Myocyte (in vitro differentiated cells): ENCODE measurements at regions not wholly inside any gene's neighbourhood (a gene's known extent, or its start where the extent isn't known, plus 50 kb on each side); places are given as distances from the start of the nearest gene placed in this dataset.
"Not testable (repeated sequence)": the region's sequence is repeated elsewhere in the genome, so short reads cannot be mapped to it uniquely, and the experiment has no call there.

ENCODE experiments used
- DNase-seq: peaks from one replicate; pipeline ENCODE4 v3.0.0-alpha.2; 2012; ENCODE audit warnings: low read depth

DNA sequence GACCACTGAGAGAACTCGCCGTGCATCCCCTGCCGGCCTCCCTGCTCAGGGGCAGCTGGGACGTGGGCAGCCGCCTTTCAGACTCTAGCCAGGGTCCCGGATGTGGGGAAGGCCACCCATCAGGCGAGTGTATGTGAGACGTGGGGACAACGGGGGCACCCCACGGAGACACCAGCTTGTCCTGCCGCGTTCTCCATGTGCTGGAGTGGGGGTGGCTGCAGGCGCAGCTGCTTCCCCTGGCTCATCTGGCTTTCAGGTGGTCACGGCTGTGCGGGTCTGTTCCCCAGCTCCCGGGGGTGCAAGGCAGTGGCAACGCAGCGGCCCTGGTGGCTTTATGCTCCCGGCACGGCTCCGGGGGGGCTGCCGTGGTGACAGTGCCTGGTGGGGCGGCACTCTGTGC, 4427.5 kb upstream of the TPTE start:
- DNase-seq = not testable (repeated sequence)

DNA sequence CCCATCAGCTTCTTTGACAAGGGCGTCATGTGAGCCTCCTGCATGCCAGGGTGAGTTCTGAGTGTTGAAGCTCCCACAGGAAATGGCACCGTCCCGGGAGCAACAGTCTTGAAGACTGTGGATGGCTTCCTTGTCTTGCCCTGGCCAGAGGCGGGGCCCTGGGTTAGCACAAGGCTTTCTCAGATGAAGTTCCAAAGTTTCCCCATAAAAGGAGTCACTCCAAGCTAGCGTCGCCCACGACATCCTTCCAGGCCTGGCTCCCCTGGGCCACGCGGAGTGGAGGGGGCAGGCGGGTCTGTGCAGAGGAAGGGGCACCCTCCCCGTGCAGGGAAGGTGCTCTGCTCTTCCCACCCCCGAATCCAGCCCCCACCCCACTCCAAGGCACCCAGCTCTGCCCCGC, 4426.1 kb upstream of the TPTE start:
- not testable (repeated sequence) for DNase-seq

DNA sequence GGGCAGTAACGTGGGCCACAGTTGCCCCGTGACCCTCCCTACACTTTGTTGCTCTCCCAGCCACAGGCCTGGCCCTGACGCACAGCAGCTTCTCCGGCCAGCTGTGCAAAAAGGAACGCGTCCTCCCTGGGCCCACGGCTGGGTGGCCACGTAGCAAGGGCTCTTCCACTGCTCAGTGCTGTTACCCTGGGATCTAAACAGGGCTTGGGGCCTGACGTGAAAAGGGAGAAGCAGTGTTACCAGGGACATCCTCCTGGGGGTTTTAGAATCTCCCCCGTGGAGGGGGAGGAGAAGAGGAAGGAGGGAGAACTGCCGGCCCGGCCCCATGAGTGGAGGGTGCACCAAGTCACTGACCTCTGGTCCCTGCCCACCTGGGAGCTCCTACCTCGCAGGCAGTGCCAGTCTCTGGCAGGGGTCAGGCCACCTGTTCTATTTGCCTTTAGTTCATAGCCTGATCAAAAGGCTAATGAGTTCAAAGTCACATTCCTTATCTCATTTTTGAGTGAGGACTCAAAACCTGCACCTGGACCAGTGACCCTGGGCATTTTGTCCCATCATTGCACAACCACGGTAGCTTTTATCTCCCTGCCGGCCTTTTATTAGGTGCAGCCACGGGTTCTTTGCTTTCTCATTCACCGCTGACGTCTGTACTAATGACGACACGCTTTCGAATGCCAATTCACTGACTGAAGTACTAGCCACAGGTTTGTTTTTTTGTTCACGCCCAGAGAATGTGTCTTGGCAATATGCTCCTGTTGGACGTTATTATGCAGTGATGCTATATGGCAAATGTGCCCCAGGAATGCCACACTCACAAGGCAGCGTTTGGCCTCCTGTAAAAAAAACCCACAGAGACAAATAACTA, 4424.6 kb upstream of the TPTE start:
- not testable (repeated sequence) for DNase-seq

DNA sequence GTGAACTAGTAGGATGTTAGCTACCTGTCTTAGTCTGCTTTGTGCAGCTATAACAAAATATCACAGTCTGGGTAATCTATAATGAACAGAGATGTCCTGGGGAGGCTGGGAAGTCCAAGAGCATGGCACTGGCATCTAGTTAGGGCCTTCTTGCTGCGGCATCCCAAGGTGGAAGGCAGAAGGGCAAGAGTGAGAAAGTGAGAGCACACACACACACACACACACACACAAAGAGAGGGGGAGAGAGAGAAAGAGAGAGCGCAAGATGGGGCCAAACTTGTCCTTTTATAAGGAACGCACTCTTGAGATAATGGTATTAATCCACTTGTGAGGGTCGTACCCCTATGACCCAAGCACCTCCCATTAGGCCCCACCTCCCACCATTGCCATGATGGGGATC, 4423.6 kb upstream of the TPTE start:
- DNase-seq = not testable (repeated sequence)

DNA sequence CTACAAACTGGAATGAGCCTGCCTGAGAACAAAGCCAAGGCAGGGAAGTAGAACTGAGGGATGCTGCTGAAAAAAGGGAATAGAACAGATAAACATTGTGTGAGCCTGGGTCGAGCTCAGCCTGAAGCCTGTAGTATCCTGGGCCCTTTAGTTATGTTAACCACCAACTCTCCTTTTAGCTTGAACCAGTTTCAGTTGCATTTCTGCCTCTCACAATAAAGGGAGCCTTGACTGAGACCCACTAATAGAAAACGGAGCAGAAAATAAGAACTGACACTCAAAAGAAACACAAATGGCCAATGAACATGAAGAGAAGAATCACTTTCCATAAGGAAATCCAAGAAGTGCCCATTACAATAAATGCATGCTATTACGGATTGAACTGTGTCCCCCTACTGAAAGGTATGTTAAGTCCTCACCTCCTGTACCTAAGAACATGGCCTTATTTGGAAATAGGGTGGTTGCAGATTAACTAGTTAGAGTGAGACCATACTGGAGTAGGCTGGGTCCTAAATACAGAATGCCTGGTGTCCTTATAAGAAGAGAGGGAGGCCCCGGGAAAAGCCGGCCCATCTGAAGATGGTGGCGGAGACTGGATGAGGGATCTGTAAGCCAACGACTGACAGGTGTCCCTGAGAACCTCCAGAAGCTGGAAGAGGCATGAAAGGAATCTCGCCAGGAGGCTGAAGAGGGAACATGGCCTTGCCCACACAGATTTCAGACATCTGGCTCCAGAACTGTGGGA, 4423.0 kb upstream of the TPTE start:
- not testable (repeated sequence) for DNase-seq

DNA sequence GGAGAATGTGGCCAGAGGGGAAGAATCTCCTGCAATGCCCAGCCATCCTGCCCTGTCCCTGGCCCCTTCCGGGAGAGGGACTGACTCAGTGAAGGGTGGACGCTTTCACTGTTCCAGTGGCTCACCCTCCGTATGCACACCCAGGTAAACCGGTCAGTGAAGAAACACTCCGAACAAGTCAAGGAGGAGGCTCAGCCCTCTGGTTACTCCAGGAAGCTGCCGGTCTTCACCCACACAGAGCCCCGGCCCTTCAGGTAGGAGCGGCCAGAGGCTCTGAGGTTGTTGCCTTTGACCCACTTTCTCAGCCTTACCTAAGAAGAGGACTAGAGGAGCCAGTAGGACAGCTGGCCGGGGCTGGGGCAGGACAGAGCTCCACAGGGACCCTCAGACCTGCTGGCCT, 4419.8 kb upstream of the TPTE start:
- not testable (repeated sequence) for DNase-seq

DNA sequence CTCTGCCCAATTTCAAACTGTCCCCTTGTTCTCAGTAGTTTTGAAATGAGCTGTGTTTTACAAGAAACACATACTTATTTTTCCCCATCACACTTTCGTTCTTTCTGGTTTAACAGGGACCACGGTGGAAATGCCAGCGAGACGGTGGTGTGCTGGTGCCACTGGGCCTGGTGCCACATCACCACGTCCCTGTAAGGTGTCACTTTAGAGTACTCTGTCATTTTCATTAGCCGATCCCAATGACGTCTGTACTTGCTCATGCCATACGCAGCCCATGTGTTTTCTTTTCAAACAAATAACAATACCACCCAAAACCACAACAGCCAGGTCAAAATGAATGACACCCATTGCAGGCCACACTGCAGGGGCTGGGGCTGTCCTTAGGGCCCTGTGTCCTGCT, 4416.8 kb upstream of the TPTE start:
- DNase-seq = not testable (repeated sequence)

DNA sequence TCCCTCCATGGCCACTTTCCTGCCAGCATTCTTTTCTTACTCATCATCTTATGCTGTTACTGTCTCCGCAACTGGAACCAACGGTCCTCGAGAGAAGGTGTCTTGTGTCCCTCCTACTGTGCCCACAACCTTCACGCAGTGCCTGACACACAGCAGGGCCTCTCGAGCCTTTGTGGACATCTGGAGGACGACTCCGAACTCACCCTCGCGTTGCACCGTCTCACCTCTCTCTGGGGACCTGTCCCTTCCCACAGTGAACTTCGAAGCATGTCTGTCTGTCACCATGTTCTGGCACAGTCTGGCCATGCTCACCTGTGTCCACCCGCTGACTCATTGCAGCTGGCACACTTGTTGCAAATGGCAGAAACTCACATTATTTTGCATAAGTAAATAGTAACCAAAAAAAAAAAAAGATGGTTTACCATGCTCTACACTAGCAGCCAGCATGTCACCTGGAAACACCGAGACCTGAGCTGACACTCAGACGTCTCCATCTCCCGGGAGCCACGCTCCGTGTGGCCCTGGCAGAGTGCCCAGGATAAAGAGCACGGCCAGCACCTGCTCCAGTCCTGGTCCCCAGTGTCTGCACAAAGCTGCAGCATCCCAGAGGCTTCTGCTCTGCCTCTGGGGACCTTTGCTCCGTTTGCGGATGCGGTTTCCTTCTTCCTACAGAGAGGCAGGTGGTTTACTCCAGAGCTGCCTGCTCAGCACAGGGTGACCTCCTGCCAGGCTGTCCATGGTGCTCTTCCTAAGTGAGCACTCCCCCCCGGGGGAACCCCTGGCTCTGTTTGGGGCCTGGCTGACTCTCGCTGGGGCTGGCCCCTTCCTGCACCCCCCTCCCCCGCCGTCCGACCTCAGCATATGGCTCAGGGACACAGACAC, 4414.5 kb upstream of the TPTE start:
- DNase-seq = not testable (repeated sequence)

DNA sequence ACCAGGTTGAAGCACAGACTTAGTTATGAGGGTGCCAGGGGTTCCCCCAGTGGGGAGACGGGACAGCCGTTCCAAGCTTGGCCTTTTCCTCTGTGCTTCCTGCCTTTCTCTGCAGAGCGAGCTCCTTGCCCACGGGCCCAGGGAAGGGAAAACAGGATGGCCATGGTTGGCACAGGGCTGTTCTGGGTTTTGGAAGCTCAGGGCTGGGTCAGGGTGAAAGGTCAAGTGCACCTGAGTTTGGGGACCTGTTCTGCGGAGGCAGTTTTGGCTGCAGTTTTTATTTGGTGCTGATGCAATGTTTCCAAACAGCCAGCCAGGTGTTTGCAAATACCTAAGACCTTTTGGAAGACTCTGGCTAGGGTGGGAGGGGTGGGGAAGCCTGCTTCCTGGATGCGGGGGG, 4412.5 kb upstream of the TPTE start:
- not testable (repeated sequence) for DNase-seq

DNA sequence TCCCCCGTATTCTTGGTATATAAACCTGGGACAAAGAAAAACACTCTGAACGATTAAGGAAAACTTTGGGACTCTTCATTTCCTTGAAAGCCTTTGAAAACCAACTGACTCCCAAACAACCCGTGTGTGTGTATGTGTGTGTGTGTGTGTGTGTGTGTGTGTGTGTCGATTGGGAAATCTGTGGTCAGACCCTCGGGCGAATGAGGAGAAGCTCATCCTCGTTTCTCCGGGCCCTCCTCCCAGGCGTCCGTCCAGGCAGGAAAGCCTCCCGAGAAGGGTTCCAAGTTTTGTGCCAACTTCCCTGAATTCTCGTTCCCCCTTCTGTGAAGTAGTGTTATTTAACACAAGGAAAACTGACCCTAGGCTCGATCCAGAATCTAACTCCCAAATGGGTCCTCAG, 4411.6 kb upstream of the TPTE start:
- DNase-seq = peak; percentile 68

DNA sequence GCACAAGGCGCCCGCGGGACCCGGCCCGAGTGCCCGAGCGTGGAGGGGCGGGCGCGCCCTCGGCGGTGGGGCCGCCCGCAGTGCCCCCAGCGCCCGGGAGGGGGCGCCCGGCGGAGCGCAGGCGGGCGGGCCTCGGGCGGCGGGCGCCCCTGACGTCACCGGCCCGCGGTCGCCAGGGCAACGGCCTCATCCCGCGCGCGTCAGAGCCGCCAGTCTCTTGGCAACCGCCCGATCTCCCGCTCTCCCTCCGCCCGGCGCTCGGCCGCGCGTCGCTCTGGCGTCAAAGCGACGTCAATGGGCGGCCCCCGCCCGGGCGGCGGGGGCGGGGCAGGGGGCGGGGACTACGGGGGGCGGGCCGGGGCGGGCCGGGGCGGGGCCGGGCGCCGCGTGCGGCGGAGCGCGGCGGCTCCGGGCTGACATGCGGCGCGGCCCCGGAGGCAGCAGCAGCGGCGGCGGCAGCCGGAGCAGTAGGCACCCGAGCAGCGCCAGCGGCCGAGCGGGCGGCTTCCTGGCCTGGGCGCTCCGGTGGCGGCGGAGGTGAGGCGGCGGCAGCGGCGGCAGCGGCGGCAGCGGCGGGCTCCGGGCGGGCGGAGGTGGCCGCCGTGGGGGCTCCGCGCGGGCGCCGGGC, 4410.6 kb upstream of the TPTE start:
- DNase-seq = not testable (repeated sequence)

DNA sequence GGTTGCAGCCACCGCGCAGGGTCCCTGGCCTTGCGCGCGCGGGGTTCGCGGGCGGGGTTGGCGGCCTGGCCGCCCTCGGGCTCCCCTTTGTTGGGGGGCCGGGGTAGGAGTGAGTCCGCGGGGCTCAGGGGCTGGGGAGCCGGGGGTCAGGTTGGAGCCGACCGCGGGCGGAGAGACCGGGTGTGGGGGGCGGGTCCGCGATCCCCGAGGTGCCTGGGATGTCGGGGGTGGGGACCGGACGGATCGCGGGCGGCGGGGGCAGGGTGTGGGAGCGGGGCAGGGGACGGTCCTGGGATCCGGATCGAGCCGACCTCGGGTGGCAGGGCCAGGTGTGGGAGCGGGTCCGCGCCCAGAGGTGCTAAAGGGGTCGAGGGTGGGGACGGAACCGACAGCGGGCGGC, 4410.0 kb upstream of the TPTE start:
- DNase-seq = not testable (repeated sequence)

DNA sequence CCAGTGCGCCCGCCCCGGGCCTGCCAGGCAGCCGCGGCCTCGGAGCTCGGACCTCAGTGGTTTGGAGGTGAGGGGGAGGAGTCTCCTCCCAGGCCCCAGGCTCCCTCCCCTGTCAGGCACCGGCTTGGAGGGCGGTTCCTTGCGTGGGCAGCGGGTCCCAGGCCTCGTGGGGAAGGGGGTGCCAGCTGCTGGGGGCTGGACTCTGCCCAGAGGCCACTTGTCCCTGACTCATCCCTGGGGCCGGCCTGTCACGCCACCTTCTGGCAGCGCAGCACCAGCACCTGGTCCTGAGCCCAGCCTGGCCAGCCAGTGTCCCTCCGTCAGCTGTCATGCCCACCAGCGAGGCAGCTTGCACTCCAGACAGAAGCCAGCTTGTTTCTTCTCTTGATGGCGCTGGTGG, 4403.0 kb upstream of the TPTE start:
- not testable (repeated sequence) for DNase-seq

DNA sequence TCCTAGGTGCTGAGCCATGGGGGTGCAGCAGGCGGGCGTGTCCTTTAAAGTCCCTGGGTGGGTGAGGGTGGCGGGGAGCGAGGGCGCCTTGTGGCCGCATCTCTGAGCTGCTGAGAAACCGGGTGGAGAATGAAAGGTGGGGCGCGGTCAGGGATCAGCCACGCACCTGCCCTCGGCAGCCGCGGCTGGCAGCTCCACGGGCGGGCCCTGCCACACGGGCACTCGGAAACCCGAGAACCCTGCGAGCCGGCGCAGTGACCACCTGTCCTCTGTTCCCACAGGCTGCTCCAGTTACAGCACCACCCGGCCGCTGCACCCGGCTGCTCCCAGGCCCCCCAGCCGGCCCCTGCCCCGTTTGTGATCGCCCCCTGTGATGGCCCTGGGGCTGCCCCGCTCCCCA, 4400.5 kb upstream of the TPTE start:
- DNase-seq = not testable (repeated sequence)

DNA sequence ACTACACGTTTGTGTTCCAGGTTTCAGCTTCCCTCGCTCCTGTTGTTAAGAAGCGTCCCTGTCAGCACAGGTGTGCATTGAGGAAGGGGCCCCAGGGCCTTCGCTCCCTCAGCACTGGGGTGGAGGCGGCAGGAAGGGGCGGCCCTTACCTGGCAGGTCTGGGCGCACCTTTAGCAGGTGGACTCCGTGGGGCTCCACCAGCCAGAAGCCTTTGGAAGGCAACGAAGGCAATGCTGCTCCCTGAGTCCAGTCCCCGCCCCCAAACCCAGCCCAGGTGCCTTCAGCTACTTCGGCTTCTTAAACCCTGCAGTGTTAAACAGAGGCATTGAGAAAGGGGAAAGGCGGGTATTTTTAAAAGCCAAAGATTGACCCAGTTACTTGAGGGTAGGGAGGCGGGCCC, 4398.8 kb upstream of the TPTE start:
- not testable (repeated sequence) for DNase-seq

DNA sequence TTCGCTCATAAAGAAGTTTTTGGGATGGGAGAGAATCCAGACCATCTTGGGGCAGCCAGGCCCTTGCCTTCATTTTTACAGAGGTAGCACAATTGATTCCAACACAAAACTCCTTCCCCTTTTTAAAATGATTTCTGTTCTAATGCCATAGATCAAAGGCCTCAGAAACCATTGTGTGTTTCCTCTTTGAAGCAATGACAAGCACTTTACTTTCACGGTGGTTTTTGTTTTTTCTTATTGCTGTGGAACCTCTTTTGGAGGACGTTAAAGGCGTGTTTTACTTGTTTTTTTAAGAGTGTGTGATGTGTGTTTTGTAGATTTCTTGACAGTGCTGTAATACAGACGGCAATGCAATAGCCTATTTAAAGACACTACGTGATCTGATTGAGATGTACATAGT, 4398.2 kb upstream of the TPTE start:
- DNase-seq = not testable (repeated sequence)

DNA sequence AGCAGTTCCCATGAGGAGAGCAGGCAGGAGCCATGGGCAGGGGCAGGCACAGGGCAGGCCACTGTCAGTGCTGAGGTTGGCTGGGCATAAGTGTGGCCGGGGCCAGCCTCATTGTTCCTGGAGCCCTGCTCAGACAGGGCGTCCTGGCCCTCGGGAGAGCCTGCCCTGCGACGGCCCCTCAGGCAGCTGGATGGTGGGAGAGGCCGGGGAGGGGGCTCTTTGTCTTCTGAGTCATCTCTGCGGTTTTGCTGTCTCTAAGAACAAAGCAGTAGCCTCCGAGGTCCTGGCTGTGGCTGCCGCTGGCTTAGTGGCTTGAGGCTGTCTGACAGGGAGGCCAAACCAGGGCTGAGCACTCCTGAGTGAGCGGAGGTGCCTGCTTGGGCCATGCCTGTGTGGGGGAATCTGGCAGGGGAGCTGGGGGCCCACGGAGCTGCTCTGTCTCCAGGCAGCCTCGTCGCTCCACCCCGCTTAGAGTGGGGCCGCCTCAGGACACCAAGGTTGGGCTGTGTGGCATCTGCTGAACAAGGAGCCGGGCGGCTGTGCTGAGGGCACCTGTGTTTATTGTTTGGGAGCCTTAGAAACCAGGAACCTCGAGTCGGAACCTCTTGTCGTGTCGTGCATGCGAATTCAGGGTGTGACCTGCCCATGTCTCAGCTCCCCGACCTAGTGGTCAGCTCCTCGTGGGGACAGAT, 4395.7 kb upstream of the TPTE start:
- DNase-seq = peak; percentile 82

DNA sequence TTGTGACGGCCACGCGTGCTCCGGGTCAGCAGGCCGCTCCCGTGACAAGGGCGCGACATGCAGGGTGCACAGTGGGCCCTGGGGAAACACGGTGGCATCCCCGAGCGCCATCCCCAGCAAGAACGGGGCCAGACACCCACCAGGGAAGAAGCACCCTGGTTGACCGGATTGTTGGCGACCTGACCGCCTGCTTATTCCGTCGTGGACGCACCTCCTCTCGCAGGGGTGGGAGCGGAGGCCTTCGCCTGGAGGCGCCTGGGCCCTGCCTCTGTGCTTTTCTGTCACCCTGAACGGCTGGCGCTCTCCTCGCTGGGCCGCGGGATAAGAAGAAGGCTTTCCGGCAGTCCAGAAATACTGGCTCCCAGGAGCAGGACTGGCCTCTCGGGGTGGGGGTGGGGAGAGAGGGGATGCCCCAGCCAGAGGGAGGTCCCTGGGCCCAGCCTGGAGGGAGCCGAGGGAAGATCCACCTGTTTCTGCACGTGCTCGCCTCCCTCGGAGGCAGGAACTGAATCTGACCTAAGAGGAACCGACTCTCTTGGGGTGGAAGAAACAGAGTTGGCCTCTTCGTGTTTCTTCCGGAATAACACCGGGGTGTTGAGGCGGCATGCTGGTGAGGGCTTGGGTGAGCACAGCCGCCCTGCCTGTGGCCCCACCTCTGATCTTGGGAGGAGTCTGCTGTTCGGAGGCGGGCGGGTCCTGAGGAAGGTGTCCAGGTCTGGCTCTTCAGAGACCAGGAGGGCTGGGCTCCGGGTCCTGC, 4394.2 kb upstream of the TPTE start:
- DNase-seq = not testable (repeated sequence)

DNA sequence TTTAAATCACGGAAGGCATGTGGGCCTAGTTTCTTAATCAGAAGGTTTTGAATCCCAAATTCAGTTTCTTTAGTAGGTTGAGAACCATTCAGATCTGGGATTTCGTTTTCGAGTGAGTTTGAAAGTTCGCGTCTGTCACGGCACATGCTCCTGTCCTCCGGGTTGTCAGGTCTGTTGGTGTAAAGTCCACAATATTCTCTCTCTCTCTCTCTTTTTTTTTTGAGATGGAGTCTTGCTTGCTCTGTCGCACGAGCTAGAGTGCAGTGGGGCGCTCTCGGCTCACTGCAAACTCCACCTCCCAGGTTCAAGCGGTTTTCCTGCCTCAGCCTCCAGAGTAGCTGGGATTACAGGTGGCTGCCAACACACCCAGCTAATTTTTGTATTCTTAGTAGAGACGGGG, 4390.6 kb upstream of the TPTE start:
- DNase-seq = not testable (repeated sequence)

DNA sequence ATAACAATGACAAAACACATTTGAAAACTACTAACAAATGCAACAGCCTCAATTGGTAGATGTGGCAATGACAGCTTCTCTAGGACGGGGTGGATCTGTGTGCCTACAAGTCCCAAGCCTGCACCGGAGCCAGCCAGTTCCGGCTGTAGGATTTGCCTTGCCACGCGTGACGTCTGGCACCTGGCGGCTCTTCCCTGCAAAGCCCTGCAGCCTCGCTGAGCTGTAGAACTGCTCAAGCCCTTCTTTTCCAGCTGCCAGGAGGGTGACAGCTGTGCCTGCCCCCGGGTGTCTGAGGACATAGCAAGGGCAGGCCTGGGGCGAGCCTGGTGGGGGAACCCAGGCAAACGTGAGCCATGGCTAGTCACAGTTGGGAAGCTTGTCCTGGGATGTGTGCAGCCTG, 4388.0 kb upstream of the TPTE start:
- not testable (repeated sequence) for DNase-seq
